ENCODE measurements at regions not wholly inside any gene's neighbourhood (a gene's known extent, or its start where the extent isn't known, plus 50 kb on each side); places are given as distances from the start of the nearest gene placed in this dataset.

DNA sequence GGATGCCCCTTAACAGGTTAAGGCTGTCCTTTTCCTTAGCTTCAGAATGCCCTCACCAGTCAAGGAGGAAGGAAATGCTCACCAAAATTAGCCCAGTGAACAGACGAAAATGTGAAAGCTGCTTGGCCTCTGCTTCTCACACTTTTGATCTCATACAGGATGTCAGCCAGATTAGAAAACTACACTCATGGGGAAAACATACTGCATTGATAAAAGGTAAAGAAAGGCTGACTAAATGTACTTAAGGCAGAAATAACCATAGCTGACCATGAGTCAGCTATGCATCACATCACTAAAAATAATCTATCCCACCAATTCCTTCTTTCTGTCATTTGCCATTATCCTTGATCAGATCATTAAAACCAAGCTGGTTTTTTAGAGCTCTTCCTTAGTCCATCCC is 198.4 kb upstream of the TENT5A start:
- no TSS peak for BruUV-seq (replicated peaks)
- DNase-seq (ENCODE audit: low read depth, low spot score): peak; percentile 63

More for the DNA sequence above, 198.4 kb upstream of the TENT5A start:
- intact Hi-C loops (cut with micrococcal nuclease) (no loop called here), dilution Hi-C loops (cut with MboI; ENCODE audit: extremely low pct_ligation_motif_present, low sequenced_read_pairs) (no loop called here)
- Histone ChIP-seq H3K9me3 (replicated peaks; ENCODE audit: control insufficient read depth, insufficient read depth, low read length) (no peaks in the 10 kb centered on the region), H3K9ac (replicated peaks; ENCODE audit: extremely low read depth, insufficient read depth, low read length) (no peak overlapping the region), H3K4me1 (ENCODE audit: control insufficient read depth, extremely low read depth, insufficient read depth, low read length) (peaks cover 11% of the 10 kb centered on the region), H3K4me3 (replicated peaks in 1 of 3; ENCODE audit: insufficient read depth in 1 of 3, low read depth in 1 of 3, low read length in 3 of 3) (no peak overlapping the region), H3K27ac (ENCODE audit: insufficient read depth, low read depth, low read length) (peak overlapping the region; percentile 19), H2AFZ (ENCODE audit: low read depth, low read length) (no peak overlapping the region), H4K20me1 (replicated peaks; ENCODE audit: control insufficient read depth, extremely low read depth, insufficient read depth, low read length) (no peaks in the 10 kb centered on the region), H3K9me1 (replicated peaks; ENCODE audit: control insufficient read depth, extremely low read depth, insufficient read depth, low read length) (no peaks in the 10 kb centered on the region), H3K79me2 (ENCODE audit: control insufficient read depth, insufficient read depth, low read length) (no peaks in the 10 kb centered on the region), H3K4me2 (ENCODE audit: insufficient read depth, low read length) (peak overlapping the region; percentile 19), H3K27me3 (ENCODE audit: control insufficient read depth in 2 of 2, insufficient read depth in 2 of 2, low read length in 2 of 2) (no peaks in the 10 kb centered on the region), H3K36me3 (ENCODE audit: control insufficient read depth in 2 of 2, extremely low read depth in 1 of 2, insufficient read depth in 2 of 2, low read length in 2 of 2) (no peaks in the 10 kb centered on the region)
- ChIA-PET POLR2A (no interaction called here), CTCF (interaction anchor here (1.4 to 1.5 kb wide), 3 partner anchors 11 to 197 kb away, joined by 3 to 7 read pairs (median 4); no protein-coding TSS in a partner anchor)
- TF ChIP-seq FOS (IDR thresholded peaks at IDR 0.05; ENCODE audit: borderline replicate concordance, insufficient read depth, low read length): peak; percentile 86
- no peak for TF ChIP-seq POLR2A (IDR thresholded peaks at IDR 0.05; ENCODE audit: low read depth, low read length)
- peak; percentile 44 for TF ChIP-seq JUN (IDR thresholded peaks at IDR 0.05; ENCODE audit: borderline replicate concordance, insufficient read depth, insufficient read length, low read depth)
- TF ChIP-seq EZH2 (IDR thresholded peaks at IDR 0.05; ENCODE audit: borderline replicate concordance, low read depth, low read length, severe bottlenecking): no peak
- TF ChIP-seq, protein P1, sequence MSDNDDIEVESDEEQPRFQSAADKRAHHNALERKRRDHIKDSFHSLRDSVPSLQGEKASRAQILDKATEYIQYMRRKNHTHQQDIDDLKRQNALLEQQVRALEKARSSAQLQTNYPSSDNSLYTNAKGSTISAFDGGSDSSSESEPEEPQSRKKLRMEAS (IDR thresholded peaks at IDR 0.05; ENCODE audit: insufficient read depth, insufficient read length): no peak
- no peak for TF ChIP-seq MYC (IDR thresholded peaks at IDR 0.05; ENCODE audit: low read depth, low read length)
- peak; percentile 83 for TF ChIP-seq GATA2 (IDR thresholded peaks at IDR 0.05; ENCODE audit: insufficient read depth, insufficient read length, low read depth, low read length)
- TF ChIP-seq, protein P2, sequence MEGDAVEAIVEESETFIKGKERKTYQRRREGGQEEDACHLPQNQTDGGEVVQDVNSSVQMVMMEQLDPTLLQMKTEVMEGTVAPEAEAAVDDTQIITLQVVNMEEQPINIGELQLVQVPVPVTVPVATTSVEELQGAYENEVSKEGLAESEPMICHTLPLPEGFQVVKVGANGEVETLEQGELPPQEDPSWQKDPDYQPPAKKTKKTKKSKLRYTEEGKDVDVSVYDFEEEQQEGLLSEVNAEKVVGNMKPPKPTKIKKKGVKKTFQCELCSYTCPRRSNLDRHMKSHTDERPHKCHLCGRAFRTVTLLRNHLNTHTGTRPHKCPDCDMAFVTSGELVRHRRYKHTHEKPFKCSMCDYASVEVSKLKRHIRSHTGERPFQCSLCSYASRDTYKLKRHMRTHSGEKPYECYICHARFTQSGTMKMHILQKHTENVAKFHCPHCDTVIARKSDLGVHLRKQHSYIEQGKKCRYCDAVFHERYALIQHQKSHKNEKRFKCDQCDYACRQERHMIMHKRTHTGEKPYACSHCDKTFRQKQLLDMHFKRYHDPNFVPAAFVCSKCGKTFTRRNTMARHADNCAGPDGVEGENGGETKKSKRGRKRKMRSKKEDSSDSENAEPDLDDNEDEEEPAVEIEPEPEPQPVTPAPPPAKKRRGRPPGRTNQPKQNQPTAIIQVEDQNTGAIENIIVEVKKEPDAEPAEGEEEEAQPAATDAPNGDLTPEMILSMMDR (IDR thresholded peaks at IDR 0.05; ENCODE audit: extremely low read depth in 1 of 2, insufficient read depth in 1 of 2, low read depth in 1 of 2, low read length in 2 of 2): no peak
- TF ChIP-seq POLR2AphosphoS5 (IDR thresholded peaks at IDR 0.05; ENCODE audit: insufficient read depth, low read depth, low read length): no peak
- FAIRE-seq: peak; percentile 79

Measured in endothelial cell of umbilical vein (primary cell).